Skeletal muscle satellite cell (primary cell): ENCODE measurements at regions not wholly inside any gene's neighbourhood (a gene's known extent, or its start where the extent isn't known, plus 50 kb on each side); places are given as distances from the start of the nearest gene placed in this dataset. TPM values are rescaled to one million over a fixed set of nuclear protein-coding genes. Genes with fewer than 3 reads are reported as not detected.

Experiments used
- H3K27me3 ChIP-seq: 2 replicates; pipeline ENCODE4 v1.7.0; 2013; ENCODE audit warnings: low read length; ENCODE audit not compliant: control insufficient read depth, insufficient read depth
- H3K36me3 ChIP-seq: 2 replicates; pipeline ENCODE4 v1.7.0; 2013; ENCODE audit warnings: mild to moderate bottlenecking, control low read depth, low read length; ENCODE audit not compliant: insufficient read depth
- H3K4me1 ChIP-seq: 2 replicates; pipeline ENCODE4 v1.7.0; 2013; ENCODE audit warnings: low read length; ENCODE audit not compliant: control insufficient read depth, insufficient read depth
- H3K4me2 ChIP-seq: 2 replicates; pipeline ENCODE4 v1.7.0; 2013; ENCODE audit warnings: mild to moderate bottlenecking, low read length
- H3K4me3 ChIP-seq: 2 replicates; pipeline ENCODE4 v1.7.0; 2013; ENCODE audit warnings: low read length
- H3K9ac ChIP-seq: 2 replicates; pipeline ENCODE4 v1.7.0; 2013; ENCODE audit warnings: mild to moderate bottlenecking, low read depth, low read length, moderate library complexity
- H3K9me3 ChIP-seq: replicated peaks from 2 replicates; pipeline ENCODE4 v1.7.0; 2013; ENCODE audit warnings: mild to moderate bottlenecking, control low read depth, low read length
- small RNA-seq: library from RNA; depleted of rRNA; stranded (forward); fragments of <200 nt; gene quantifications from one replicate; pipeline ENCODE3, GENCODE V24; 2012

GRCh38 chr2:74779587-74780135, 54.3 kb upstream of the HK2 start:
- Histone ChIP-seq H3K9me3 (no peaks in the 10 kb centered on the region), H3K36me3 (no peaks in the 10 kb centered on the region), H3K4me1 (no peaks in the 10 kb centered on the region), H3K4me2 (no peak overlapping the region), H3K4me3 (no peak overlapping the region), H3K9ac (no peak overlapping the region), H3K27me3 (peaks cover 24% of the 10 kb centered on the region)

Small RNA genes lying in the stretch of these regions (small RNA-seq; reads per million reads assigned to genes)
- gene AC007387.1, result not detected
